HFF-Myc (cell line): ENCODE measurements at regions not wholly inside any gene's neighbourhood (a gene's known extent, or its start where the extent isn't known, plus 50 kb on each side); places are given as distances from the start of the nearest gene placed in this dataset.
"Not testable (repeated sequence)": the region's sequence is repeated elsewhere in the genome, so short reads cannot be mapped to it uniquely, and the experiment has no call there.

ENCODE experiments used
- DNase-seq: peaks from one replicate; pipeline ENCODE4 v3.0.0-alpha.2; 2011; ENCODE audit warnings: low read depth; ENCODE audit errors: extremely low read depth
- H3K4me3 ChIP-seq: replicated peaks from 2 replicates; pipeline ENCODE4 v1.5.1; 2011; ENCODE audit warnings: low read depth, mild to moderate bottlenecking, control low read depth, low read length
- TF ChIP-seq, protein P1 (sequence below): IDR thresholded peaks from 2 replicates; pipeline ENCODE4 v1.5.1; 2012; ENCODE audit warnings: mild to moderate bottlenecking, low read depth, low read length, control low read depth; ENCODE audit errors: missing control alignments

DNA sequence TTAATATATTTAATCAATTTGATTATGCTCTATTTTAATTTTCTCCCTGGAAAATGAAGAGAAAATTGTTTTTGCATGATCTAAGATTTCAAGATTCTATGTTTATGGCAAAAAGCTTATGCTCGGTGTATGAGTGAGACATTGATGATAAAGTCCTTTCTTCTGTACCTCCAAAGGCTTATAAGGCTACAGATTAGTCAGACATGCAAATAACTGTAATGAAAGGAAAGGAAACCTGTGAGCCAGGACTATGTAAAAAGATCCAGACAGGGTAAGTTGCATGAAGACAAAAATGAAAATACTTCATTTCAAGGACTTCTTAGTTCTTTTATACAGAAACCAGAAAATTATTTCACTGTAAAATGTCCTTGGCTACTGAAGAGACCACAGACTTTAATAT, 52.2 kb upstream of the EDIL3 start:
- TF ChIP-seq, protein P1, sequence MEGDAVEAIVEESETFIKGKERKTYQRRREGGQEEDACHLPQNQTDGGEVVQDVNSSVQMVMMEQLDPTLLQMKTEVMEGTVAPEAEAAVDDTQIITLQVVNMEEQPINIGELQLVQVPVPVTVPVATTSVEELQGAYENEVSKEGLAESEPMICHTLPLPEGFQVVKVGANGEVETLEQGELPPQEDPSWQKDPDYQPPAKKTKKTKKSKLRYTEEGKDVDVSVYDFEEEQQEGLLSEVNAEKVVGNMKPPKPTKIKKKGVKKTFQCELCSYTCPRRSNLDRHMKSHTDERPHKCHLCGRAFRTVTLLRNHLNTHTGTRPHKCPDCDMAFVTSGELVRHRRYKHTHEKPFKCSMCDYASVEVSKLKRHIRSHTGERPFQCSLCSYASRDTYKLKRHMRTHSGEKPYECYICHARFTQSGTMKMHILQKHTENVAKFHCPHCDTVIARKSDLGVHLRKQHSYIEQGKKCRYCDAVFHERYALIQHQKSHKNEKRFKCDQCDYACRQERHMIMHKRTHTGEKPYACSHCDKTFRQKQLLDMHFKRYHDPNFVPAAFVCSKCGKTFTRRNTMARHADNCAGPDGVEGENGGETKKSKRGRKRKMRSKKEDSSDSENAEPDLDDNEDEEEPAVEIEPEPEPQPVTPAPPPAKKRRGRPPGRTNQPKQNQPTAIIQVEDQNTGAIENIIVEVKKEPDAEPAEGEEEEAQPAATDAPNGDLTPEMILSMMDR = no peak
- H3K4me3 ChIP-seq = no peak overlapping the region
- no peak for DNase-seq

DNA sequence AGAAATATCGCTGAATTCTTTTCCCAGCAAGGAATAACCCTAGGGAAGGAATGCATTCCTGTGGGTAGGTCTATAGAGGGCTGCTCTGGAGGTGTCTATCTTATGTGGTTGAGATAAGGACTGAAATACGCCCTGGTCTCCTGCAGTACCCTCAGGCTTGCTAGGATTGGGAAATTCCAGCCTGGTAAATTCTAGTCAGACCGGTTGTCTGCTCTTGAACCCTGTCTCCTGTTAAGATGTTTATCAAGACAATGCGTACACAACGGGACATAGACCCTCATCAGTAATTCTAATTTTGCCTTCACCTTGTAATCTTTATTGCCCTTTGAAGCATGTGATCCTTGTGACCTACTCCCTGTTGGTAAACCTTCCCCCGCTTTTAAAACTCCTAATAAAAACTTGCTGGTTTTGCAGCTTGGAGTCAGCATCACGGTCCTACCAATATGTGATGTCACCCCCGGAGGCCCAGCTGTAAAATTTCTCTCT, 51.2 kb upstream of the EDIL3 start:
- DNase-seq = not testable (repeated sequence)

More for the DNA sequence above, 51.2 kb upstream of the EDIL3 start:
- H3K4me3 ChIP-seq = not testable (repeated sequence)
